Prostate gland (tissue), 2 donors: ENCODE measurements at regions not wholly inside any gene's neighbourhood (a gene's known extent, or its start where the extent isn't known, plus 50 kb on each side); places are given as distances from the start of the nearest gene placed in this dataset.
"Not testable (repeated sequence)": the region's sequence is repeated elsewhere in the genome, so short reads cannot be mapped to it uniquely, and the experiment has no call there.

ENCODE experiments used
- DNase-seq: peaks from one replicate; pipeline ENCODE4 v3.0.0-alpha.2; 2019; ENCODE audit warnings: low spot score
- H3K27ac ChIP-seq, 2 donors: fragments of 200-600 bp; sonication (generic); 2 replicates each; pipeline ENCODE4 v1.5.1; 2017 to 2019
- H3K27me3 ChIP-seq: fragments of 200-600 bp; sonication (generic); replicated peaks from 2 replicates; pipeline ENCODE4 v1.5.1; 2019; ENCODE audit not compliant: insufficient read depth
- H3K36me3 ChIP-seq, 2 donors: fragments of 200-600 bp; sonication (generic); 1 replicate in 1 of 2; 2 replicates in 1 of 2; pipeline versions ENCODE4 v1.5.1 to v1.8.1; 2017 to 2019
- H3K4me1 ChIP-seq: fragments of 200-600 bp; sonication (generic); replicated peaks from 2 replicates; pipeline ENCODE4 v1.5.1; 2019
- H3K4me3 ChIP-seq, 2 donors: fragments of 200-600 bp; sonication (generic); 2 replicates each; pipeline ENCODE4 v1.5.1; 2017 to 2019
- H3K9me3 ChIP-seq: fragments of 200-600 bp; sonication (generic); 2 replicates; pipeline ENCODE4 v1.5.1; 2017
- POLR2A ChIP-seq: fragments of 450-650 bp; IDR thresholded peaks from one replicate; pipeline ENCODE4 v1.6.1; 2016; ENCODE audit warnings: antibody characterized with exemption, mild to moderate bottlenecking
- POLR2AphosphoS5 ChIP-seq: sonication (generic); formaldehyde crosslinking; IDR thresholded peaks from one replicate; pipeline ENCODE4 v1.6.1; 2017; ENCODE audit warnings: antibody characterized with exemption
- WGBS: methylation state at CpG from one replicate; pipeline ENCODE4 v1.1.5; 2018; 5-methylcytosine and 5-hydroxymethylcytosine counted together
- intact Hi-C: fragments of 100-400 bp; cut with DNase I; formaldehyde crosslinking; loops from one replicate; pipeline ENCODE4 v1.14.2; 2022
- TF ChIP-seq, protein P1 (sequence below), 4 experiments: fragments of 200-600 bp in 2 of 4; fragments of 450-650 bp in 2 of 4; sonication (generic) in 2 of 4; IDR thresholded peaks; 1 replicate in 3 of 4; 2 replicates in 1 of 4; pipeline ENCODE4 v1.5.1; 2016 to 2019; ENCODE audit warnings: antibody characterized with exemption in 4 of 4, mild to moderate bottlenecking in 2 of 4, moderate library complexity in 2 of 4

DNA sequence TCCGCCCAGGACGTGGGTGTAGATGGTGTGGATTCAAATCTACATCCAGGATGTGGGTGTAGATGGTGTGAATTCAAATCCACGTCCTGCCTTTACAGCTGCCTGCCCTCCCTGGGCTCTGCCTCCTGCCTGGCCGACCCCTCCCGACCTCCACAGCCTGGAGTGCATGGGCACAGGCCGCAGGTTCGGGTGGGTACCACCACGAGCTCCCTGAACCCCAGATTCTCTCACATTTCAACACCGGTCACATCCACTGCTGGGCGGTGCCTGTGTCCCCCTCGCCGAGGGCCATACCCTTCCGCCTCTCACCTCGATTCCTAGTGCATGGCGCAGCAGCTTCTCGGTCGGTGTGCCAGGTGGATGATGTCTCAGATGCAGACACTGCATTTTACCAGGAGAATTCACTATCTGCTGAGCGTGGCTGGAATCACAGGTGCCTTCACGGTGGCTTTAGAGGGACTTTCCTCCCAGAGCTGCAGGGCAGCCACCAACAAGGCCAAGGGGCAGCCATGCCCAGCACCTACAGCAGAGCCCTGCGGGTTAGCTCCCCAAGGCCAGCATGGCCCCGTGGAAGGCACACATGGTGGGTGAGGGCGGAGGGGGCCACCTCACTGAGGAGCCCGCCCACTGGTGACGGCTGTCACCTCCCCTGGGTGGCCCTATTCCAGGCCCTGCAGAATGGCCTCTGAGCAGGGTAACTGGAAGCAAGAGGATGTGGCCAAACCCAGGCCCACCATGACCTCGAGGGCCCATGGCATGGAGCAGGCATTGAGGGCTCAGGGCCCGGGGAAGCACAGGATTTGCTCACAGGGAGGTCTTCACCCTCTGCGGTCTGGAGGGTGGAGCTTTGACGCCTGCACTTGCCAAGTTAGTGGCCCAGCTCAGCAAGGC lies 638.5 kb downstream of the TBC1D22A start:
- 81% methylated on average over 28 of the region's 28 CpGs for WGBS
- Histone ChIP-seq H3K27me3 (peaks cover 4% of the 10 kb centered on the region), H3K4me1 (no peaks in the 10 kb centered on the region), H3K9me3 (no peaks in the 10 kb centered on the region), H3K4me3 (no peak overlapping the region), H3K36me3 (no peaks in the 10 kb centered on the region), H3K27ac (no peak overlapping the region)
- TF ChIP-seq, protein P1, sequence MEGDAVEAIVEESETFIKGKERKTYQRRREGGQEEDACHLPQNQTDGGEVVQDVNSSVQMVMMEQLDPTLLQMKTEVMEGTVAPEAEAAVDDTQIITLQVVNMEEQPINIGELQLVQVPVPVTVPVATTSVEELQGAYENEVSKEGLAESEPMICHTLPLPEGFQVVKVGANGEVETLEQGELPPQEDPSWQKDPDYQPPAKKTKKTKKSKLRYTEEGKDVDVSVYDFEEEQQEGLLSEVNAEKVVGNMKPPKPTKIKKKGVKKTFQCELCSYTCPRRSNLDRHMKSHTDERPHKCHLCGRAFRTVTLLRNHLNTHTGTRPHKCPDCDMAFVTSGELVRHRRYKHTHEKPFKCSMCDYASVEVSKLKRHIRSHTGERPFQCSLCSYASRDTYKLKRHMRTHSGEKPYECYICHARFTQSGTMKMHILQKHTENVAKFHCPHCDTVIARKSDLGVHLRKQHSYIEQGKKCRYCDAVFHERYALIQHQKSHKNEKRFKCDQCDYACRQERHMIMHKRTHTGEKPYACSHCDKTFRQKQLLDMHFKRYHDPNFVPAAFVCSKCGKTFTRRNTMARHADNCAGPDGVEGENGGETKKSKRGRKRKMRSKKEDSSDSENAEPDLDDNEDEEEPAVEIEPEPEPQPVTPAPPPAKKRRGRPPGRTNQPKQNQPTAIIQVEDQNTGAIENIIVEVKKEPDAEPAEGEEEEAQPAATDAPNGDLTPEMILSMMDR (IDR thresholded peaks at IDR 0.05): no peak
- TF ChIP-seq POLR2AphosphoS5: no peak
- TF ChIP-seq POLR2A: no peak
- DNase-seq: no peak
- intact Hi-C loops: no loop called here

DNA sequence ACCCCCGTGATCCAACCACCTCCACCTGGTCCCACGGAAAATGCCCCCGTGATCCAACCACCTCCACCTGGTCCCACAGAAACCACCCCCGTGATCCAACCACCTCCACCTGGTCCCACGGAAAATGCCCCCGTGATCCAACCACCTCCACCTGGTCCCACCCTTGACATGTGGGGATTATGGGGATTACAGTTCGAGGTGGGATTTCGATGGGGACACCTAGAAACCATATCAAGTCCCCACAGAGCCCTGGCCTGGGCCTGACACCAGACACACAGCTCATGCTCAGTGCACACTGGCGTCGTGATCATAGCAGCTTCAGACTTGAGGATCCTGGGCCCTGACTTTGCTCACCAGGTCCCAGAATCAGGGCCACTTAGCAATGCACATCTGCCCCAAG lies 637.7 kb downstream of the TBC1D22A start:
- WGBS: 88% methylated on average over 4 of the region's 10 CpGs
- H3K4me1 ChIP-seq, H3K27ac ChIP-seq, H3K4me3 ChIP-seq, DNase-seq, H3K36me3 ChIP-seq, H3K9me3 ChIP-seq, H3K27me3 ChIP-seq, intact Hi-C loops: not testable (repeated sequence)

DNA sequence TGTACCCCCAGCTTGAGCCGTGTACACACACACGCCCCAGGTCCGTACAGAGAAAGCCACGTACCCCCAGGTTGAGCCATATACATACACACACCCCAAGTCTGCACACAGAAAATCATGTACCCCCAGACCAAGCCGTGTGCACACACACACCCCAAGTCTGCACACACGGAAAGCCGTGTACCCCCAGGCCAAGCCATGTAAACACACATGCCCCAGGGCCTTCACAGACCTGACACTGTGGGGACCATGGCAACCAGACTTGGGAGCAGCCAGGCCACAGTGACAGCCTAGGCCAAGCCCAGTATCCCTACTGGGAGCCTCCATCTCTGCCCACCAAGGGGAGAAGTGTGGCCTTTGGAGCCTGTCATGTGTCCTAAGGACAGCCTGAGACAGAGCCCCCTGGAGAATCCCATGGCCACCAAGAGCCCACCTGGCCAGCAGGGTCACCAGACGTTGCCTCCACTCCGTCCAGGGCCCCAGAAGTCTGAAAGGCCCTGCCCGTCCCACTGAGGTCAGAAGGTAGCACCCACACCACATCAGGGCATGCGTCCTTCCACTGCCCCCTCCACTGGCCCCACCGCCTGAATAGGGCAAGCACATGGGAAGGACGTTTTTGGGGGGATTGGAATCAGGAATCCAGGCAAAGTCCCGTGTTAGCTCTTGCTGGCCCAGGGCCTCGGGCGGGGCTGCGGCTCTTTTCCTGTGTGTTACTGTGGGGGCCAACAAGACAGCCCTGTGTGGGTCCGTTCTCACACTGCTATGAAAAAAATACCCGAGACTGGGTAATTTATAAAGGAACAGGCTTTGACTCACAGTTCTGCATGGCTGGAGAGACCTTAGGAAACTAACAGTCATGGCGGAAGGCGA lies 636.7 kb downstream of the TBC1D22A start:
- 96% methylated on average over 16 of the region's 21 CpGs for WGBS
- no peak for DNase-seq
- Histone ChIP-seq H3K27me3 (peaks cover 4% of the 10 kb centered on the region), H3K9me3 (no peaks in the 10 kb centered on the region), H3K36me3 (no peaks in the 10 kb centered on the region), H3K27ac (no peak overlapping the region), H3K4me3 (no peak overlapping the region), H3K4me1 (no peaks in the 10 kb centered on the region)
- intact Hi-C loops: no loop called here
- TF ChIP-seq POLR2AphosphoS5 (no peak), POLR2A (no peak)
- TF ChIP-seq, protein P1 (IDR thresholded peaks at IDR 0.05): no peak

DNA sequence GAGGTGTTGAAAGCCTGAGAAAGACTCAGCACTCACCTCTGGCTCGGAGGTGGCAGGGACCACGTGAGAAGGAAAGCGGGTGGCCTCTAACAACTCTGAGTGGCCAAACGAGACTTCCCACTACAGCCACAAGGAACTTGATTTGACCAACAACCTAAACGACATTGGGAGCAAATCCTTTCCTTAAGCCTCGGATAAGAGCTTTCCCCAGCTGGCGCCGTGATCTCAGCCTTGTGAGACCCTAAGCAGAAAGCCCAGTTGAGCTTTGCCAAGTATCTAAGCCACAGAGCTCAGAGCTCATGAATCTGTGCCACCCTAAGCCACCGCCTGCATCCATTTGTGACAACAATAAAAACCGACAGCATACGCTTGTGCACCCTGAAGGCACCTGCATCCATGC lies 636.0 kb downstream of the TBC1D22A start:
- WGBS: 81% methylated on average over 11 of the region's 11 CpGs

DNA sequence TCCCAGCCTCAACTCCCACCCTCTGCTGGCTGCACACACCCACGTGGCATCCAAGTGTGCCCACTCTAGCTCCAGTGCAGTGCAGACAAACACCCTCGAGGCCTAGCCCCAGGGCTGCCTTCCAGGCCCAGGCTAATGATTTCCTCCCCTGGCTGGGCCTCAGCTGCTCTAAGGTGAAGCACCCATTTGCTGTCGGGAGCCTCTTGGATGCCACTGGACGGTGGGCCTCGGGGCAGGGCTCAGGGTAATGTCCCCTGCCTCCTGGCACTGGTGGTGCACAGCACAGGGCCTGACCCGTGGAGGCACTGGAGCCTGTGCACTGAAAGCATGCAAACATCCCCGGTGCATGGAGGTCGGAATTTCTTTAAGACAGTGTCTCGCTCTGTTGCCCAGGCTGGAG lies 635.2 kb downstream of the TBC1D22A start:
- no peak for DNase-seq
- intact Hi-C loops: no loop called here
- WGBS: 89% methylated on average over 9 of the region's 9 CpGs
- no peak overlapping the region for H3K4me3 ChIP-seq
- peaks cover 3% of the 10 kb centered on the region for H3K27me3 ChIP-seq
- H3K9me3 ChIP-seq: no peaks in the 10 kb centered on the region
- H3K4me1 ChIP-seq: no peaks in the 10 kb centered on the region
- H3K27ac ChIP-seq: no peak overlapping the region
- H3K36me3 ChIP-seq: no peaks in the 10 kb centered on the region
- TF ChIP-seq, protein P1 (IDR thresholded peaks at IDR 0.05): no peak
- no peak for TF ChIP-seq POLR2AphosphoS5
- no peak for TF ChIP-seq POLR2A

More for the DNA sequence above, 636.0 kb downstream of the TBC1D22A start:
- Histone ChIP-seq H3K9me3 (no peaks in the 10 kb centered on the region), H3K4me3 (no peak overlapping the region), H3K27ac (no peak overlapping the region), H3K4me1 (no peaks in the 10 kb centered on the region), H3K27me3 (peaks cover 4% of the 10 kb centered on the region), H3K36me3 (no peaks in the 10 kb centered on the region)
- TF ChIP-seq POLR2A: no peak
- TF ChIP-seq, protein P1 (IDR thresholded peaks at IDR 0.05): no peak
- TF ChIP-seq POLR2AphosphoS5: no peak
- intact Hi-C loops: no loop called here
- no peak for DNase-seq
